ENCODE measurements at regions not wholly inside any gene's neighbourhood (a gene's known extent, or its start where the extent isn't known, plus 50 kb on each side); places are given as distances from the start of the nearest gene placed in this dataset.

- no peak for TF ChIP-seq EZH2phosphoT487 (IDR thresholded peaks at IDR 0.05; ENCODE audit: borderline replicate concordance, low read depth, low read length)
- no peak for TF ChIP-seq CTCF (conservative IDR thresholded peaks at IDR 0.05; ENCODE audit: low read length)
- Histone ChIP-seq H4K20me1 (ENCODE audit: insufficient read depth, low read length) (no peaks in the 10 kb centered on the region), H3K4me3 (ENCODE audit: low read depth, low read length, poor library complexity, severe bottlenecking) (no peak overlapping the region), H2AFZ (ENCODE audit: low read length) (peak overlapping the region; percentile 52; the same call in 1 of the 2 replicates), H3K36me3 (ENCODE audit: insufficient read depth, low read length) (no peaks in the 10 kb centered on the region; the same call in 1 of the 2 replicates), H3K79me2 (ENCODE audit: insufficient read depth, low read depth, low read length) (no peaks in the 10 kb centered on the region), H3K9me2 (ENCODE audit: insufficient read depth, low read length) (no peaks in the 10 kb centered on the region), H3K4me1 (ENCODE audit: insufficient read depth, low read length, poor library complexity, severe bottlenecking) (peaks cover 19% of the 10 kb centered on the region), H3K27ac (ENCODE audit: low read depth, low read length, poor library complexity, severe bottlenecking) (no peak overlapping the region), H3K4me2 (ENCODE audit: low read length) (no peak overlapping the region; the same call in 1 of the 2 replicates), H3K9me3 (ENCODE audit: low read length) (peaks cover 27% of the 10 kb centered on the region; the same call in 1 of the 2 replicates)
- no peak for DNase-seq (ENCODE audit: low spot score)
- BruUV-seq (replicated peaks): no TSS peak
- ChIA-PET CTCF (ENCODE audit: unreplicated experiment) (interaction anchor here (0.7 to 1.0 kb wide), 2 partner anchors 11 to 14 kb away, joined by 3 to 4 read pairs; no protein-coding TSS in a partner anchor), POLR2A (interaction anchor here (0.5 to 8.1 kb wide), 12 partner anchors 8 to 135 kb away, joined by 3 to 91 read pairs (median 4); no protein-coding TSS in a partner anchor)
- intact Hi-C loops (cut with micrococcal nuclease; ENCODE audit: unreplicated experiment): no loop called here
These were observed 69.1 kb upstream of the SSTR1 start for GRCh38 chr14:38138473-38139138.

- Histone ChIP-seq H3K9me2 (ENCODE audit: insufficient read depth, low read length) (no peaks in the 10 kb centered on the region), H3K4me1 (ENCODE audit: insufficient read depth, low read length, poor library complexity, severe bottlenecking) (peaks cover 15% of the 10 kb centered on the region), H3K79me2 (ENCODE audit: insufficient read depth, low read depth, low read length) (no peaks in the 10 kb centered on the region), H3K4me2 (ENCODE audit: low read length) (no peak overlapping the region), H3K27ac (ENCODE audit: low read depth, low read length, poor library complexity, severe bottlenecking) (no peak overlapping the region), H4K20me1 (ENCODE audit: insufficient read depth, low read length) (no peaks in the 10 kb centered on the region), H2AFZ (ENCODE audit: low read length) (no peak overlapping the region), H3K36me3 (ENCODE audit: insufficient read depth, low read length) (no peaks in the 10 kb centered on the region; the same call in 1 of the 2 replicates), H3K4me3 (ENCODE audit: low read depth, low read length, poor library complexity, severe bottlenecking) (no peak overlapping the region), H3K9me3 (ENCODE audit: low read length) (peaks cover 15% of the 10 kb centered on the region; the same call in 1 of the 2 replicates)
- TF ChIP-seq EZH2phosphoT487 (IDR thresholded peaks at IDR 0.05; ENCODE audit: borderline replicate concordance, low read depth, low read length) (no peak), CTCF (conservative IDR thresholded peaks at IDR 0.05; ENCODE audit: low read length) (no peak)
- no peak for DNase-seq (ENCODE audit: low spot score)
- CTCF ChIA-PET (ENCODE audit: unreplicated experiment): no interaction called here
- no TSS peak for BruUV-seq (replicated peaks)
- intact Hi-C loops (cut with micrococcal nuclease; ENCODE audit: unreplicated experiment): no loop called here
- POLR2A ChIA-PET: interaction anchor here (8.1 kb wide), 1 partner anchor 12 kb away, joined by 91 read pairs; no protein-coding TSS in a partner anchor
These were observed 67.8 kb upstream of the SSTR1 start for GRCh38 chr14:38139926-38140325.

- CTCF ChIA-PET (ENCODE audit: unreplicated experiment): interaction anchor here (0.9 kb wide), 1 partner anchor 18 kb away, joined by 3 read pairs; no protein-coding TSS in a partner anchor
- peak overlapping the region; percentile 18; the same call in 1 of the 2 replicates for H3K4me2 ChIP-seq (ENCODE audit: low read length)
- peak overlapping the region; percentile 76 for H2AFZ ChIP-seq (ENCODE audit: low read length)
These were observed 64.5 kb upstream of the SSTR1 start for GRCh38 chr14:38143170-38143569.

More at GRCh38 chr14:38143170-38143569, 64.5 kb upstream of the SSTR1 start:
- Histone ChIP-seq H4K20me1 (ENCODE audit: insufficient read depth, low read length) (no peaks in the 10 kb centered on the region), H3K9me2 (ENCODE audit: insufficient read depth, low read length) (no peaks in the 10 kb centered on the region), H3K79me2 (ENCODE audit: insufficient read depth, low read depth, low read length) (no peaks in the 10 kb centered on the region), H3K27ac (ENCODE audit: low read depth, low read length, poor library complexity, severe bottlenecking) (no peak overlapping the region), H3K4me1 (ENCODE audit: insufficient read depth, low read length, poor library complexity, severe bottlenecking) (peaks cover 18% of the 10 kb centered on the region), H3K9me3 (ENCODE audit: low read length) (no peaks in the 10 kb centered on the region; the same call in 1 of the 2 replicates), H3K4me3 (ENCODE audit: low read depth, low read length, poor library complexity, severe bottlenecking) (no peak overlapping the region), H3K36me3 (ENCODE audit: insufficient read depth, low read length) (no peaks in the 10 kb centered on the region; the same call in 1 of the 2 replicates)
- intact Hi-C loops (cut with micrococcal nuclease; ENCODE audit: unreplicated experiment): no loop called here
- no peak for DNase-seq (ENCODE audit: low spot score)
- POLR2A ChIA-PET: interaction anchor here (0.7 to 8.1 kb wide), 8 partner anchors 12 to 79 kb away, joined by 3 to 91 read pairs (median 4); no protein-coding TSS in a partner anchor
- BruUV-seq (replicated peaks): no TSS peak
- TF ChIP-seq EZH2phosphoT487 (IDR thresholded peaks at IDR 0.05; ENCODE audit: borderline replicate concordance, low read depth, low read length) (no peak), CTCF (conservative IDR thresholded peaks at IDR 0.05; ENCODE audit: low read length) (no peak)
